ENCODE measurements at regions not wholly inside any gene's neighbourhood (a gene's known extent, or its start where the extent isn't known, plus 50 kb on each side); places are given as distances from the start of the nearest gene placed in this dataset.

- WGBS (ENCODE audit: insufficient coverage), result 67% methylated on average over 2 of the region's 2 CpGs
- Histone ChIP-seq H3K9ac (ENCODE audit: low read length) (no peak overlapping the region), H3K27me3 (replicated peaks in 1 of 4; ENCODE audit: control extremely low read depth in 1 of 4, control insufficient read depth in 3 of 4, insufficient read depth in 4 of 4, low read length in 3 of 4) (no peaks in the 10 kb centered on the region), H3K4me3 (ENCODE audit: control extremely low read depth in 1 of 5, extremely low read depth in 1 of 5, insufficient read depth in 1 of 5, low read depth in 2 of 5, low read length in 4 of 5) (no peak overlapping the region), H3K79me2 (ENCODE audit: control insufficient read depth, insufficient read depth, low read length) (no peaks in the 10 kb centered on the region), H2AFZ (ENCODE audit: insufficient read depth, low read depth, low read length, poor library complexity, severe bottlenecking) (no peak overlapping the region), H3K36me3 (replicated peaks in 1 of 2; ENCODE audit: control extremely low read depth in 1 of 2, control insufficient read depth in 1 of 2, extremely low read depth in 1 of 2, insufficient read depth in 2 of 2, low read length in 1 of 2) (no peaks in the 10 kb centered on the region), H3K4me2 (replicated peaks; ENCODE audit: low read depth, low read length, poor library complexity, severe bottlenecking) (no peak overlapping the region), H4K20me1 (ENCODE audit: control insufficient read depth, insufficient read depth, low read length, poor library complexity, severe bottlenecking) (no peaks in the 10 kb centered on the region), H3K27ac (ENCODE audit: low read length in 2 of 2) (no peak overlapping the region), H3K9me3 (ENCODE audit: control extremely low read depth in 1 of 3, control insufficient read depth in 2 of 3, insufficient read depth in 1 of 3, low read length in 2 of 3) (no peaks in the 10 kb centered on the region), H3K4me1 (ENCODE audit: control insufficient read depth in 2 of 2, insufficient read depth in 2 of 2, low read length in 2 of 2) (no peaks in the 10 kb centered on the region)
- Mint-ChIP-seq H3K4me3 (no peak overlapping the region), H3K4me1 (no peaks in the 10 kb centered on the region), H3K27ac (no peak overlapping the region), H3K9me3 (ENCODE audit: insufficient read depth) (no peaks in the 10 kb centered on the region), H3K27me3 (peaks cover 10% of the 10 kb centered on the region)
- DNase-seq (no peak), ATAC-seq (ENCODE audit: low read depth) (no peak)
- POLR2A ChIA-PET, result no interaction called here
- CTCF ChIA-PET, result interaction anchor here (1.3 kb wide), 1 partner anchor 109 kb away, joined by 3 read pairs; no protein-coding TSS in a partner anchor
- TF ChIP-seq EZH2 (IDR thresholded peaks at IDR 0.05; ENCODE audit: borderline replicate concordance, insufficient read depth, low read depth, low read length, poor library complexity, severe bottlenecking) (no peak), CTCF (IDR thresholded peaks at IDR 0.05) (no peak)
- intact Hi-C loops (cut with micrococcal nuclease), result no loop called here
Measured at GRCh38 chr17:73694491-73694890, 50.2 kb upstream of the SDK2 start.

GRCh38 chr17:73695035-73695738, 50.9 kb upstream of the SDK2 start:
- ChIA-PET POLR2A (no interaction called here), CTCF (interaction anchor here (0.5 to 1.3 kb wide), 2 partner anchors 109 to 484 kb away, joined by 3 read pairs; no protein-coding TSS in a partner anchor)
- H3K9me3 Mint-ChIP-seq (ENCODE audit: insufficient read depth), result no peaks in the 10 kb centered on the region
- Histone ChIP-seq H4K20me1 (ENCODE audit: control insufficient read depth, insufficient read depth, low read length, poor library complexity, severe bottlenecking) (no peaks in the 10 kb centered on the region), H3K27ac (ENCODE audit: low read length in 2 of 2) (no peak overlapping the region), H3K36me3 (replicated peaks in 1 of 2; ENCODE audit: control extremely low read depth in 1 of 2, control insufficient read depth in 1 of 2, extremely low read depth in 1 of 2, insufficient read depth in 2 of 2, low read length in 1 of 2) (no peaks in the 10 kb centered on the region), H3K4me2 (replicated peaks; ENCODE audit: low read depth, low read length, poor library complexity, severe bottlenecking) (no peak overlapping the region), H3K4me3 (ENCODE audit: control extremely low read depth in 1 of 5, extremely low read depth in 1 of 5, insufficient read depth in 1 of 5, low read depth in 2 of 5, low read length in 4 of 5) (no peak overlapping the region), H3K9ac (ENCODE audit: low read length) (no peak overlapping the region), H2AFZ (ENCODE audit: insufficient read depth, low read depth, low read length, poor library complexity, severe bottlenecking) (no peak overlapping the region), H3K9me3 (ENCODE audit: control extremely low read depth in 1 of 3, control insufficient read depth in 2 of 3, insufficient read depth in 1 of 3, low read length in 2 of 3) (no peaks in the 10 kb centered on the region), H3K79me2 (ENCODE audit: control insufficient read depth, insufficient read depth, low read length) (no peaks in the 10 kb centered on the region), H3K27me3 (replicated peaks in 1 of 4; ENCODE audit: control extremely low read depth in 1 of 4, control insufficient read depth in 3 of 4, insufficient read depth in 4 of 4, low read length in 3 of 4) (no peaks in the 10 kb centered on the region), H3K4me1 (ENCODE audit: control insufficient read depth in 2 of 2, insufficient read depth in 2 of 2, low read length in 2 of 2) (no peaks in the 10 kb centered on the region)
- H3K27me3 Mint-ChIP-seq, result peaks cover 10% of the 10 kb centered on the region
- no peaks in the 10 kb centered on the region for H3K4me1 Mint-ChIP-seq
- no peak for ATAC-seq (ENCODE audit: low read depth)
- TF ChIP-seq CTCF (IDR thresholded peaks at IDR 0.05) (no peak), EZH2 (IDR thresholded peaks at IDR 0.05; ENCODE audit: borderline replicate concordance, insufficient read depth, low read depth, low read length, poor library complexity, severe bottlenecking) (no peak)
- intact Hi-C loops (cut with micrococcal nuclease), result no loop called here
- WGBS (ENCODE audit: insufficient coverage), result 27% methylated on average over 1 of the region's 2 CpGs
- no peak overlapping the region for H3K27ac Mint-ChIP-seq
- H3K4me3 Mint-ChIP-seq, result no peak overlapping the region
- DNase-seq, result no peak

All from B cell (primary cell).